ENCODE measurements at regions not wholly inside any gene's neighbourhood (a gene's known extent, or its start where the extent isn't known, plus 50 kb on each side); places are given as distances from the start of the nearest gene placed in this dataset.
"Not testable (repeated sequence)": the region's sequence is repeated elsewhere in the genome, so short reads cannot be mapped to it uniquely, and the experiment has no call there.

GRCh38 chr2:158867531-158868191 is 72.5 kb downstream of the DAPL1 start:
- not testable (repeated sequence) for TF ChIP-seq JUND (IDR thresholded peaks at IDR 0.05); EZH2phosphoT487 (IDR thresholded peaks at IDR 0.05; ENCODE audit: borderline replicate concordance)
